NCI-H345 (cell line): ENCODE measurements at regions not wholly inside any gene's neighbourhood (a gene's known extent, or its start where the extent isn't known, plus 50 kb on each side); places are given as distances from the start of the nearest gene placed in this dataset.

Source experiments
- DNase-seq: peaks from one replicate; lab custom pipeline; 2025; lab: John Stamatoyannopoulos, UW

- no peak for DNase-seq
These were observed 64.5 kb upstream of the NECTIN1 start for GRCh38 chr11:119793335-119793984.

GRCh38 chr11:119791701-119792151 lies 62.7 kb upstream of the NECTIN1 start:
- DNase-seq = peak; percentile 85

GRCh38 chr11:119791047-119791446 lies 62.0 kb upstream of the NECTIN1 start:
- DNase-seq = peak; percentile 30

GRCh38 chr11:119790476-119790875 lies 61.5 kb upstream of the NECTIN1 start:
- DNase-seq = no peak

- DNase-seq = peak; percentile 67
These were observed 60.9 kb upstream of the NECTIN1 start for GRCh38 chr11:119789766-119790407.

- no peak for DNase-seq
These were observed 60.0 kb upstream of the NECTIN1 start for GRCh38 chr11:119788911-119789560.

GRCh38 chr11:119788096-119788883 lies 59.3 kb upstream of the NECTIN1 start:
- no peak for DNase-seq

GRCh38 chr11:119787074-119787461 lies 58.1 kb upstream of the NECTIN1 start:
- DNase-seq = no peak

- DNase-seq = no peak
These were observed 57.6 kb upstream of the NECTIN1 start for GRCh38 chr11:119786431-119787073.

GRCh38 chr11:119785131-119785530 lies 56.1 kb upstream of the NECTIN1 start:
- DNase-seq = no peak

- DNase-seq = no peak
These were observed 55.4 kb upstream of the NECTIN1 start for GRCh38 chr11:119784421-119784820.

- no peak for DNase-seq
These were observed 54.7 kb upstream of the NECTIN1 start for GRCh38 chr11:119783466-119784400.

GRCh38 chr11:119782739-119783072 lies 53.7 kb upstream of the NECTIN1 start:
- no peak for DNase-seq

- no peak for DNase-seq
These were observed 53.2 kb upstream of the NECTIN1 start for GRCh38 chr11:119782006-119782738.

- DNase-seq = no peak
These were observed 51.4 kb upstream of the NECTIN1 start for GRCh38 chr11:119780222-119780953.

GRCh38 chr11:119779195-119780071 lies 50.4 kb upstream of the NECTIN1 start:
- no peak for DNase-seq
